Stomach (tissue), 8 donors: ENCODE measurements at regions not wholly inside any gene's neighbourhood (a gene's known extent, or its start where the extent isn't known, plus 50 kb on each side); places are given as distances from the start of the nearest gene placed in this dataset.
A peak's percentile ranks its signal among the peaks of the same experiment; 100 is the strongest.

Experiments used
- DNase-seq, 2 donors: peaks; one replicate each; pipeline versions ENCODE4 v3.0.0 to v3.0.0-alpha.2; 2013 to 2019
- H3K27ac ChIP-seq, 5 donors: fragments of 200-600 bp in 4 of 5; sonication (generic) in 4 of 5; one replicate each; pipeline ENCODE4 v1.5.1; 2013 to 2019; ENCODE audit warnings: mild to moderate bottlenecking in 1 of 5, moderate library complexity in 1 of 5
- H3K27me3 ChIP-seq, 3 donors: fragments of 200-600 bp; sonication (generic); one replicate each; pipeline ENCODE4 v1.5.1; 2017 to 2019; ENCODE audit warnings: mixed run types in 1 of 3
- H3K36me3 ChIP-seq, 4 donors: fragments of 200-600 bp; sonication (generic); 1 replicate in 3 of 4; 2 replicates in 1 of 4; pipeline ENCODE4 v1.5.1; 2016 to 2019
- H3K4me1 ChIP-seq, 4 donors: fragments of 200-600 bp; sonication (generic); one replicate each; pipeline ENCODE4 v1.5.1; 2016 to 2019
- H3K4me3 ChIP-seq, 4 donors: fragments of 200-600 bp; sonication (generic) in 3 of 4; one replicate each; pipeline ENCODE4 v1.5.1; 2016 to 2019; ENCODE audit warnings: mild to moderate bottlenecking in 1 of 4
- H3K9me3 ChIP-seq, 4 donors: fragments of 200-600 bp; sonication (generic); one replicate each; pipeline ENCODE4 v1.5.1; 2016 to 2019
- EP300 ChIP-seq: sonication (generic); formaldehyde crosslinking; IDR thresholded peaks from one replicate; pipeline ENCODE4 v1.6.1; 2017; ENCODE audit warnings: antibody characterized with exemption
- POLR2A ChIP-seq, 4 donors: fragments of 450-650 bp; IDR thresholded peaks; one replicate each; pipeline ENCODE4 v1.6.1; 2016; ENCODE audit warnings: antibody characterized with exemption in 4 of 4, control low read depth in 2 of 4, mild to moderate bottlenecking in 1 of 4, moderate library complexity in 1 of 4
- POLR2AphosphoS5 ChIP-seq, 3 donors: sonication (generic); formaldehyde crosslinking; IDR thresholded peaks; one replicate each; pipeline ENCODE4 v1.6.1; 2016; ENCODE audit warnings: antibody characterized with exemption in 3 of 3
- WGBS, 5 donors: extraction: QIAGEN DNeasy Blood & Tissue Kit in 3 of 5; methylation state at CpG; one replicate each; pipeline versions ENCODE4 v1.1.5 to v1.1.7; 2013 to 2018; 5-methylcytosine and 5-hydroxymethylcytosine counted together
- intact Hi-C: fragments of 100-400 bp; cut with DNase I; formaldehyde crosslinking; loops from one replicate; pipeline ENCODE4 v1.15.1; 2023; ENCODE audit warnings: low total_unique reads
- TF ChIP-seq, protein P1 (sequence below), 7 experiments: fragments of 450-650 bp in 4 of 7; fragments of 200-600 bp in 3 of 7; sonication (generic) in 3 of 7; IDR thresholded peaks; one replicate each; pipeline ENCODE4 v1.5.1; 2016 to 2019; ENCODE audit warnings: antibody characterized with exemption in 7 of 7, control low read depth in 2 of 7, mild to moderate bottlenecking in 1 of 7
- donor health status: healthy with polysubstance abuse.
- donor health status: Bipolar disorder and iron deficiency.
- donor health status: healthy.

DNA sequence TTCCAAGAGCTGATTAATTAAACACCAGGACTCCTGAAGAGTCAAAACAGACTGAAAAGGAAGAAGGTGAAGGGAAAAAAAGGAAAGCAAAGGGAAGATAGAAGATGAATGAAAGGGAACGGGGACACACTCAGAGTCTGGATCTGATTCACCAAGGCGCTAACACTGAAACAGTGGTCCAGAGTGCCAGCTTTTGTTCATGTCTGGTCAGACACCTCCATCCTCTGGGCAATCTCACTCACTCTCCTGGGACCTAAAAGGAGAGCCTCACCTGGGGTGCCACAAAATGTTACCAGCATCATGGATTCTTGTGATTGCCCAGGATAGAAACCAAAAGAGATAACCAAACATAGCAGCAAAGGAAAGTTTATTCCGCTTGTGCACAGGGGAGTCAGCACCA is 120.3 kb upstream of the AFF2 start:
- TF ChIP-seq POLR2A (IDR thresholded peaks at IDR 0.05) (no peak), POLR2AphosphoS5 (IDR thresholded peaks at IDR 0.05) (no peak), EP300 (no peak)
- TF ChIP-seq, protein P1, sequence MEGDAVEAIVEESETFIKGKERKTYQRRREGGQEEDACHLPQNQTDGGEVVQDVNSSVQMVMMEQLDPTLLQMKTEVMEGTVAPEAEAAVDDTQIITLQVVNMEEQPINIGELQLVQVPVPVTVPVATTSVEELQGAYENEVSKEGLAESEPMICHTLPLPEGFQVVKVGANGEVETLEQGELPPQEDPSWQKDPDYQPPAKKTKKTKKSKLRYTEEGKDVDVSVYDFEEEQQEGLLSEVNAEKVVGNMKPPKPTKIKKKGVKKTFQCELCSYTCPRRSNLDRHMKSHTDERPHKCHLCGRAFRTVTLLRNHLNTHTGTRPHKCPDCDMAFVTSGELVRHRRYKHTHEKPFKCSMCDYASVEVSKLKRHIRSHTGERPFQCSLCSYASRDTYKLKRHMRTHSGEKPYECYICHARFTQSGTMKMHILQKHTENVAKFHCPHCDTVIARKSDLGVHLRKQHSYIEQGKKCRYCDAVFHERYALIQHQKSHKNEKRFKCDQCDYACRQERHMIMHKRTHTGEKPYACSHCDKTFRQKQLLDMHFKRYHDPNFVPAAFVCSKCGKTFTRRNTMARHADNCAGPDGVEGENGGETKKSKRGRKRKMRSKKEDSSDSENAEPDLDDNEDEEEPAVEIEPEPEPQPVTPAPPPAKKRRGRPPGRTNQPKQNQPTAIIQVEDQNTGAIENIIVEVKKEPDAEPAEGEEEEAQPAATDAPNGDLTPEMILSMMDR (IDR thresholded peaks at IDR 0.05): no peak
- Histone ChIP-seq H3K36me3 (no peaks in the 10 kb centered on the region), H3K4me3 (no peak overlapping the region), H3K4me1 (no peaks in the 10 kb centered on the region), H3K9me3 (peaks cover 0 to 10% (median 3%) of the 10 kb centered on the region in 4 donors), H3K27ac (no peak overlapping the region), H3K27me3 (no peaks in the 10 kb centered on the region)
- DNase-seq: no peak
- intact Hi-C loops: no loop called here
- WGBS, 5 donors: 76 to 92% (median 83%) methylated on average over 3 of the region's 3 CpGs

DNA sequence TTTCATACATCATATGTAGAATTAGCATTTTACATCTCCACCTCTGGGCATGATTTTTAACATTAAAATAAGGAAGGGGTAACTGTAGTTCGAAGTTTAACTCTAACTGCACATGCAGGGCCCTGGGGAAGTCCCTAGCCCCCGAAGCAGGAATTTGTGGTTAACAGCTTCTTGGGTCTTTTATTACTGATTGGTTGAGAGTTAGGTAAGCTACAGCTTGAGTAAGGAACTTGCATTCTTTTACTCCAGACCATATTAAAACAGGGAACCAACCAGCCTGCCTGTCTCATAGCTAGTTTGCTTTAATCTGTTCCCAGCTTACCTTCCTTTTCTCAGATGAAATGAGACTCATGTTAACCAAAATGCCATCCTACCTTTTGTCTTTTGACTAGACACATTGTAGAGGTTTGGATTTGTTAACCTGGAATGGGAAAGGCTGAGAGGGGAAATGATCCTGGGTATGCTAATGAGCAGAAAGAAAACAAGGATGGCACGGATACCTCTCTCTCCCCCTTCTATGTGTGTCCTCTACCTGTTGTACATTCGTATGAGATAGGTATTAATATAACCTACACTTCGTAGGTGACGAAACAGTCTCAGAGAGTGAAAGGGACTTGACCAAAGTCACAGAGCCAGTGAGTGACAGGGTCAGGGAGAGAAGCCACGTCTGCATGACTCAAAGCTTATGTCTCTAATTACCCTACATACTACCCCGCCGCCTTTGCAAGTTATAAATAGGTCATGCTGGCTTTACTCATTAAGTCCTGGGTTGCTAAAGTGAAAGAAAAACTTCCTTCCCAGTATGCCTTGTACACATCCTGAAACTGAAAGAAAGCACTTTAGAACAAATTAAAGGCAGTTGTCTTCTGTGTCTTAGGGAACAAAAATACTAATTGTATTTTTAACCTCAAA is 119.5 kb upstream of the AFF2 start:
- Histone ChIP-seq H3K4me3 (no peak overlapping the region), H3K9me3 (peaks cover 0 to 9% (median 3%) of the 10 kb centered on the region in 4 donors), H3K27me3 (no peaks in the 10 kb centered on the region), H3K27ac (peak overlapping the region in 1 of 5 donors; percentile 64), H3K4me1 (no peaks in the 10 kb centered on the region), H3K36me3 (no peaks in the 10 kb centered on the region)
- peak in 1 of 2 donors; percentile 25 for DNase-seq
- TF ChIP-seq POLR2AphosphoS5 (IDR thresholded peaks at IDR 0.05) (no peak), EP300 (no peak), POLR2A (IDR thresholded peaks at IDR 0.05) (no peak)
- TF ChIP-seq, protein P1 (IDR thresholded peaks at IDR 0.05): no peak
- intact Hi-C loops: no loop called here
- 45 to 58% (median 54%) methylated on average over 9 of the region's 9 CpGs for WGBS, 5 donors

DNA sequence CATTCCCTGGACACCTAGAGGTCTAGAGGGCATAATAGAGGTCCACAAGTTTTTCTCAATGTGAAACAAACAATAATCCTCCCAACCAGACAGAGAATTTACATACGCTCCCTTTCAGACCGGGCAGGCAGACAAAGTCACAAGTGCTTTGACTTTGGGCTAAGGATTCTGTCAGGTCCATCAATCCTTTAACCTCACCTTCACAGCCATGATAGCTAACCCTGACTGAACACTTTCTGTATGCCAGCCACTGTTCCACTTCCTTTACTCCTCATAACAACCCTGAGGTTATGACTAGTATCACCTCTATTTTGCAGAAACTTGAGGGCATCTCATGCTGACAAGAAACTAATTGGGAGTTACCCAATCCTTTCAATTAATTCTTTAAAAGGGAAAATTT is 118.8 kb upstream of the AFF2 start:
- TF ChIP-seq POLR2A (IDR thresholded peaks at IDR 0.05) (no peak), EP300 (no peak), POLR2AphosphoS5 (IDR thresholded peaks at IDR 0.05) (no peak)
- TF ChIP-seq, protein P1 (IDR thresholded peaks at IDR 0.05): no peak
- 50 to 83% (median 65%) methylated on average over 1 to 2 of the region's 2 CpGs for WGBS, 5 donors
- Histone ChIP-seq H3K4me1 (no peaks in the 10 kb centered on the region), H3K4me3 (no peak overlapping the region), H3K36me3 (no peaks in the 10 kb centered on the region), H3K27me3 (no peaks in the 10 kb centered on the region), H3K27ac (peak overlapping the region in 1 of 5 donors; percentile 64), H3K9me3 (peaks cover 0 to 6% (median under 1%) of the 10 kb centered on the region in 4 donors)
- intact Hi-C loops: no loop called here
- no peak for DNase-seq

DNA sequence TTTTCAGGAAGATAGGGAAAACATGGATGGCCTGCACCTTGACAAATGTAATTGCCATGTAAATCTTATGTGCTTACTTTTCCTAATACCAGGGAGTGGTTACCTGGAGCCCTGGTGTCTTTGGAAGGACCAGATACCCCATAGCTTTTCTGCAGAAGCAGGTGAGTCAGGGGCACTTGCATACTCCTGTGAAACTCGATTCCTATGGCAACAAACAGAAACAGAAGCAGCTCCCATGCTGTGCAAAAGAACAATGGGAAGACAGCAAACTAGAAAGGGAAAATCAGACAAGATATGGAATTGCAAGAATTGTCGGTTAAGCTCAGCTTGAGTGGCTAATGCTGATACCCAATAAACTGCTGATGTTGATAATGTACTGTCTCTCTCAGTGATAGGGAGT is 117.4 kb upstream of the AFF2 start:
- TF ChIP-seq EP300 (no peak), POLR2AphosphoS5 (IDR thresholded peaks at IDR 0.05) (no peak), POLR2A (IDR thresholded peaks at IDR 0.05) (no peak)
- TF ChIP-seq, protein P1 (IDR thresholded peaks at IDR 0.05): no peak
- intact Hi-C loops: no loop called here
- Histone ChIP-seq H3K27ac (no peak overlapping the region), H3K36me3 (no peaks in the 10 kb centered on the region), H3K27me3 (no peaks in the 10 kb centered on the region), H3K4me3 (no peak overlapping the region), H3K4me1 (no peaks in the 10 kb centered on the region), H3K9me3 (peaks cover 0 to 9% (median 0%) of the 10 kb centered on the region in 4 donors)
- 37 to 66% (median 44%) methylated on average over 2 of the region's 2 CpGs for WGBS, 5 donors
- DNase-seq: no peak
